ENCODE measurements at regions not wholly inside any gene's neighbourhood (a gene's known extent, or its start where the extent isn't known, plus 50 kb on each side); places are given as distances from the start of the nearest gene placed in this dataset.

GRCh38 chr3:43919029-43919428 lies 228.3 kb downstream of the ABHD5 start:
- intact Hi-C loops (cut with DNase I, micrococcal nuclease), result no loop called here
- no peak for DNase-seq
- ATAC-seq, result no peak

GRCh38 chr3:43921056-43921648 lies 230.4 kb downstream of the ABHD5 start:
- no peak for DNase-seq
- ATAC-seq, result no peak
- intact Hi-C loops (cut with DNase I, micrococcal nuclease), result no loop called here

GRCh38 chr3:43922374-43922773 lies 231.6 kb downstream of the ABHD5 start:
- ATAC-seq (no peak), DNase-seq (no peak)
- intact Hi-C loops (cut with DNase I, micrococcal nuclease), result no loop called here

- intact Hi-C loops (cut with DNase I, micrococcal nuclease), result no loop called here
- ATAC-seq (no peak), DNase-seq (no peak)
Measured at GRCh38 chr3:43923104-43923882, 232.6 kb downstream of the ABHD5 start.

- no peak for DNase-seq
- intact Hi-C loops (cut with DNase I, micrococcal nuclease), result no loop called here
- no peak for ATAC-seq
Measured at GRCh38 chr3:43926055-43926454, 235.3 kb downstream of the ABHD5 start.

- no peak for DNase-seq
- ATAC-seq, result no peak
- intact Hi-C loops (cut with DNase I, micrococcal nuclease), result no loop called here
Measured at GRCh38 chr3:43932921-43933320, 242.2 kb downstream of the ABHD5 start.

GRCh38 chr3:43948013-43948412 lies 257.3 kb downstream of the ABHD5 start:
- ATAC-seq, result no peak
- no peak for DNase-seq
- intact Hi-C loops (cut with DNase I, micrococcal nuclease), result no loop called here

GRCh38 chr3:43949594-43949993 lies 258.9 kb downstream of the ABHD5 start:
- intact Hi-C loops (cut with DNase I, micrococcal nuclease), result no loop called here
- no peak for ATAC-seq

GRCh38 chr3:43950775-43951174 lies 260.0 kb downstream of the ABHD5 start:
- no peak for ATAC-seq
- no peak for DNase-seq
- intact Hi-C loops (cut with DNase I, micrococcal nuclease), result no loop called here

More at GRCh38 chr3:43949594-43949993, 258.9 kb downstream of the ABHD5 start:
- DNase-seq, result no peak

- ATAC-seq (peak; percentile 58), DNase-seq (no peak)
- intact Hi-C loops (cut with DNase I, micrococcal nuclease), result no loop called here
Measured at GRCh38 chr3:43951813-43952212, 261.1 kb downstream of the ABHD5 start.

- intact Hi-C loops (cut with DNase I, micrococcal nuclease), result no loop called here
- DNase-seq (no peak), ATAC-seq (no peak)
Measured at GRCh38 chr3:43953380-43953779, 262.6 kb downstream of the ABHD5 start.

GRCh38 chr3:43953814-43954692 lies 263.3 kb downstream of the ABHD5 start:
- ATAC-seq (peak; percentile 89), DNase-seq (no peak)
- intact Hi-C loops (cut with DNase I, micrococcal nuclease), result no loop called here

- intact Hi-C loops (cut with DNase I, micrococcal nuclease), result no loop called here
- DNase-seq (no peak), ATAC-seq (no peak)
Measured at GRCh38 chr3:43956945-43957344, 266.2 kb downstream of the ABHD5 start.

GRCh38 chr3:43957553-43957952 lies 266.8 kb downstream of the ABHD5 start:
- no peak for ATAC-seq
- no peak for DNase-seq
- intact Hi-C loops (cut with DNase I, micrococcal nuclease), result no loop called here

- DNase-seq (no peak), ATAC-seq (no peak)
- intact Hi-C loops (cut with DNase I, micrococcal nuclease), result no loop called here
Measured at GRCh38 chr3:43958005-43958770, 267.4 kb downstream of the ABHD5 start.

GRCh38 chr3:43958973-43959372 lies 268.2 kb downstream of the ABHD5 start:
- ATAC-seq (no peak), DNase-seq (no peak)
- intact Hi-C loops (cut with DNase I, micrococcal nuclease), result no loop called here

GRCh38 chr3:43959498-43960447 lies 269.0 kb downstream of the ABHD5 start:
- DNase-seq (no peak), ATAC-seq (no peak)
- intact Hi-C loops (cut with DNase I, micrococcal nuclease), result no loop called here

GRCh38 chr3:43960448-43960840 lies 269.7 kb downstream of the ABHD5 start:
- ATAC-seq, result no peak
- intact Hi-C loops (cut with DNase I, micrococcal nuclease), result no loop called here

More at GRCh38 chr3:43960448-43960840, 269.7 kb downstream of the ABHD5 start:
- DNase-seq, result peak in 1 of 2 donors; percentile 16

Measured in left colon (tissue), 2 donors.